GM21515 (cell line): ENCODE measurements at regions not wholly inside any gene's neighbourhood (a gene's known extent, or its start where the extent isn't known, plus 50 kb on each side); places are given as distances from the start of the nearest gene placed in this dataset.
A peak's percentile ranks its signal among the peaks of the same experiment; 100 is the strongest.
"Not testable (repeated sequence)": the region's sequence is repeated elsewhere in the genome, so short reads cannot be mapped to it uniquely, and the experiment has no call there.

Source experiments
- ATAC-seq: cut with Tn5 transposase; IDR thresholded peaks from one replicate; pipeline ENCODE4 v1.9.1; 2021; ENCODE audit not compliant: unreplicated experiment

DNA sequence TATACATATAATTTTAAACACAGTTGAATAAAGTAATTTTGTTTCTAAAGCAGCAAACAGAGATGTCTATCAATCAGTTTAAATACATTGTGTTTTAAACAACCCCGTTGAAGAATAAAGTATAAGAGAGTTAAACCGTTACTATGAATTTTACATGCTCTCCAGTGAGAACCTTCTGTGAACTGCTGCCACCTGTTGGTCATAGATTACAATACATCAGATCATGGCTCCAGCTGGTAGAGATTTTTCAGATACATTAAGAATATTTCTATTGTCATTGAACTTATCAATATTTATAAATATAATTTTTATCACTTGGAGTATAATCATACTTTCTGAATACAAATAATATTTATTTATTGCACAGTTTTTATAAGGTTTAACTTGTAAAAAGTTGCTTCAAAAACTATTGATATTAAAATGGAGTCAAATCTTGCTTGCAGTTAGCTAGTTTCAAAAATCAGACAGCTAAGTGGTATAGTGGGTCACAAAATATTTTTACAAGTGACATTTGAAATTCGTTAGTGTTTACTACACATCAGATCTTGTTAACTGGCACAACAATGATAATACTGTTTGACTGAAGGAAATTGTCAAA, 561.2 kb upstream of the PHF14 start:
- peak; percentile 77 for ATAC-seq

DNA sequence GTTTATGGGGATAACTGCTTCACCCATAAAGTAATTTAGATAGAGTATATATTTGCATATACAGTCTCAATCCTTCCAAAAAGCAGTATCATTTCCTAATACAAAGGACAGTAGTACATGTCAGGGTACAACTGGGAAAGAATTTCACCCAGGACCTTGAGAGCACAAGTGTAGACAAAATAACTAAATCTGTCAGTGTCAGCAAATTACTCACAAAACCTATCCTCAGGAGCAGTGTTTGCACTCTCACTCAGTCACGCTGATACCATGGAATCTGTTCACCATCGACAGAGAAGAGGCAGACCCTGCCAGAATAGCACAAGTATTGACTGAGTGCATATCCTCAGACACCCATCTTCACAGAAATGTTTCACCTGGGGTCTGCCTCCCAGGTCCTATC, 554.7 kb upstream of the PHF14 start:
- ATAC-seq, result no peak

DNA sequence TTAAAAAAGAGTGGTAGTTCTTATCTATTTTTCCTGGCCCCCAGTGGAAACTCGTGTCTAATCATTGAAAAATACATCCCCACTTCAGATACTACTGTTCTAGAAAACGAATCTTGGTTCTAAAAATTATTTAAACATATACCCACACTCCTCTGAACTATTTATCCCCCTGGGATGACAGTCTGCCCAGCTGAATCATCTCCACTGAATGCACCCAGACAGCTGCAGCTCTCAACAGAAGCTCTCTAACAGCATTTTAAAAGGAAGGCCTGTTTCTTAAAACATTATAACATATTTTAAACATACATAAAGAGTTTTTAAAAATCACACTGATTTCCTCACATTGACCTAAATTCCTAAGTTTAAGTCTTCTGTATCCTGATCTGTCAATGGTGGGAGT, 544.6 kb upstream of the PHF14 start:
- no peak for ATAC-seq

DNA sequence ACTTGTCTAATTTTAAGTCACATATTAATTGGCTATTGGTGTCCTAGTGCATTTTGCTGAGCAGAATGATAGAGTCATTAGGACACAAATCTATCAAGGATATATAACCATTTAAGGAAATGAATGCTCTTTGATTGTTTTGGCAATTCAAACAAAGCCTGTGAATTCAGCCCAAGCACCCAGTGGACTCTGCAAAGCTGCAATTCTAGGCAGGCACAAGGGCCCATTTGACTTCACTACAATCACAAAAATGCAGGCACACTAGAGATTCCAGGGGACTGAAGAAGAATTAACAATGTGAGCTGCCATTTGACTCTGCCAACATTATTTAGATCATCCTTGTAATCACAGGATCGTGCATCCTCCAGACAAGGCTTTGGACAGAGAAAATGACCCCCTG, 544.2 kb upstream of the PHF14 start:
- no peak for ATAC-seq

DNA sequence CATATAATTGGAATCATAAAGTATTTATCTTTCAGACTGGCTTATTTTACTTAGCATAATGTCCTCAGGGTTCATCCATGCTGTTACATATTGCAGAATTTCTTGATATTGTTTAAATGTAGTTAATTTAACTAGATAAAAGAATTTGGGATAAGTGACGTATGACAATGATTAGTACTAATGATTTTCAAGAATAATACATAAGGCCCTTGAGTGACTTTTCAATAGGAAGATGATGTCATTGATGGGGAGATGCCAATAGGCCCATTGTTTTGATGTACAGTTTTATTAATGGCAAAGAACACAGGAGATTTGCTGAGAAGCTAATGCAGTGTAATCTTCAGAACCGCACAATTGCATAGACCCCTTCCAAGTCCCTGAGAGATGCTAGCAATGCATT, 537.4 kb upstream of the PHF14 start:
- ATAC-seq, result no peak

DNA sequence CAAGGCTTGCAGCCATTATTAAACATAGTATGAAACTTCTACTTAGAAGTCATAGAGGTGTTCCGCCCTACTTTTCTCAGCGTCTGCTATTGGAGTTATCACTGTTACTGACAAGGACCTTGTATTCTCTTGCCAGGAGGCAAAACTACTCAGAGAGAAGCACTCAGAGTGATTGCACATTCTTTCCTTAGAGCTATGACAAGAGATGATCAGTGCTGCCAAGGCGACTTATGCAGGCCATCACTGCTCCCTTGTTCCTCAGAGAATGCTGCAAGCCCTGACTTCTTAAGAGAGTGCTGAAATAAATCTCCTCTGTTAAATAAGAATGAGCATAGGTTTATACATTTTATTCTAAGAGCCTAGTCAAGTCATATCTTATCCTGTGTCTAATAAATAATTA, 534.6 kb upstream of the PHF14 start:
- no peak for ATAC-seq

DNA sequence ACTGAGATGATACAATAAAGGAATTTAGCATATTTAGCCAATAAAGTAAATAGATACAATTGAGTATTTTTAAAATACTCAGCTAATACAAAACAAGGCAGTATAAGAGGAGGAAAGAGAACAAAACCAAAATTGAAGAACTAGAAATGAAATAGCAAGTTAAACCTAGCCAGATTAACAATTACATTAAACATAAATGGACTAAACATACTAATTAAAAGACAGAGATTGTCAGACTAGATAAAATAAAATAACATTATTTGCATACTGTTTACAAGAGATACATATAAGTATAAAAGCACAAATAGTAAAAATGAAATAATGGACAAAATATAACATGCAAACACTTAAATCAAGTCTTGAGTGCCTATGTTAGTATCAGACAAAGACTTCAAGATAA, 517.7 kb upstream of the PHF14 start:
- ATAC-seq, result no peak

DNA sequence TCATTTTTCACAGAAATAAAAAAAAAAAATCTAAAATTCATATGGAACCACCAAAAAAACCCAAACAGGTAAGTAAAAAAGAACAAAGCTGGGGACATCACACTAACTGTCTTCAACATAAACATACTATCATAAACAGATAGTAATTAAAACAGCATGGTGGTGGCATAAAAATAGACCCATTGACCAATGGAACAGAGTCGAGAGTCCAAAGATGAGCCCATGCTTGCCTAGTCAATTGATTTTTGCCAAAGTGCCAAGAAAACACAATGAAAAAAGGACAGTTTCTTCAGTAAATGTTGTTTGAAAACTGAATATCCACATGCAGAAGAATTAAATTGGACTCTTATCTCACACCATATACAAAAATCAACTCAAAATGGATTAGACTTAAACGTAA, 513.2 kb upstream of the PHF14 start:
- no peak for ATAC-seq

DNA sequence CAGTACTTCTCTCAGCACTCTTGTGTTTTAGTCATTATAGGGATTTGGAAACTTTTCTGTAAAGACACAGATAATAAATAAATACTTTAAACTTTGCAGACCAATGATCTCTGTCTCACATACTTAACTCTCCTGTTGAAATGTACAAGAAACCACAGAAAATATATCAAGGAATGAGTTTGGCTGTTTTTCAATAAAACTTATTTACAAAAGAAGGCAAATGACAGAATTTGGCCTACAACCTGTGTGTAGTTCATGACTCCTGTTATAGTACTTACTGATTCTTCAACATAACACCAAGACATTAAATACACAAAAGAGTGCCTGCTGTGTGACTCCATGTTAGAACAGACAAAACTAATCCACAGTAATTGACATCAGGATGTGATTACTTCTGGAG, 510.0 kb upstream of the PHF14 start:
- ATAC-seq, result no peak

DNA sequence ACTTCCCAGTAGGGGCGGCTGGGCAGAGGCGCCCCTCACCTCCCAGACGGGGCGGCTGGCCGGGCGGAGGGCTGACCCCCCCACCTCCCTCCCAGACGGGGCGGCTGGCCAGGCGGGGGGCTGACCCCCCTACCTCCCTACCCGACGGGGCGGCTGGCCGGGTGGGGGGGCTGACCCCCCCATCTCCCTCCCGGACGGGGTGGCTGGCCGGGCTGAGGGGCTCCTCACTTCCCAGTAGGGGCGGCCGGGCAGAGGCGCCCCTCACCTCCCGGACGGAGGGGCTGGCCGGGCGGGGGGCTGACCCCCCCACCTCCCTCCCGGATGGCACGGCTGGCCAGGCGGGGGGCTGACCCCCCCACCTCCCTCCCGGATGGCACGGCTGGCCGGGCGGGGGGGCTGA, 508.1 kb upstream of the PHF14 start:
- ATAC-seq, result not testable (repeated sequence)

DNA sequence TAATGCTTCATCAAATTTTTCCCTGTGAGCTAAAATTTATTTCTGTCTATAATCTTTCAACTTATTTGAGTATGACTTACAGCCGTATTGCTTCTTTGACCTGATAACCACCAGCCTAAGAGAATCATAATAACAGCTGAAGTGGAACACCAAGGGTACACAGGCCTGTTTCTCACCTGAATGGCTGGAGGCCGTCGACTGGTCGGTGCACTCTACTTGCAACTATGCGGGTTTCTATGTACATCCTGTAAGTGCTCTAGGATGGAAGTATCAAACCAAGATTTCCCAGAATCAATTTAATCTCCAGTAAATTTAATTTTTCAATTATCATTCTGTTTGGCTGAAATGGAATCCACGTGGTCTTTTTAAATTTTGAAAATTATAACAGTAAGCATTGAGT, 504.8 kb upstream of the PHF14 start:
- ATAC-seq, result no peak

DNA sequence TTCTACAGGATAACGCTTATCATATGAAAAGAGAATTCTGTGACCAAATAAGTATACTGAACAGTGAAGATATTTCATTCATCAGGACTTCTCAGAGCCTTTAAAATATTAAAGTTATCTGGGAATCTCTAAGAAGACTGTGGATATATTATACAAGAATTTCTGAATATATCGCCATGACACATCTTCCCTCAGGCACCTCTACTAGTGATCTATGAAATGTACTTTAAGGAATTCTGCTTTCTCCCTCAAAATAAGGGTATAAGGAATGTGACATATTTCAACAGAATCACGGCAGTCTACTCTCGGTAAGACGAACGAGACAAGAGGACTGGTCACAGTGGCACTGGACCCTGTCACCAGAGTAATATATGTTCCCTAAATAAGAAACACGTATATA, 504.2 kb upstream of the PHF14 start:
- ATAC-seq, result no peak

DNA sequence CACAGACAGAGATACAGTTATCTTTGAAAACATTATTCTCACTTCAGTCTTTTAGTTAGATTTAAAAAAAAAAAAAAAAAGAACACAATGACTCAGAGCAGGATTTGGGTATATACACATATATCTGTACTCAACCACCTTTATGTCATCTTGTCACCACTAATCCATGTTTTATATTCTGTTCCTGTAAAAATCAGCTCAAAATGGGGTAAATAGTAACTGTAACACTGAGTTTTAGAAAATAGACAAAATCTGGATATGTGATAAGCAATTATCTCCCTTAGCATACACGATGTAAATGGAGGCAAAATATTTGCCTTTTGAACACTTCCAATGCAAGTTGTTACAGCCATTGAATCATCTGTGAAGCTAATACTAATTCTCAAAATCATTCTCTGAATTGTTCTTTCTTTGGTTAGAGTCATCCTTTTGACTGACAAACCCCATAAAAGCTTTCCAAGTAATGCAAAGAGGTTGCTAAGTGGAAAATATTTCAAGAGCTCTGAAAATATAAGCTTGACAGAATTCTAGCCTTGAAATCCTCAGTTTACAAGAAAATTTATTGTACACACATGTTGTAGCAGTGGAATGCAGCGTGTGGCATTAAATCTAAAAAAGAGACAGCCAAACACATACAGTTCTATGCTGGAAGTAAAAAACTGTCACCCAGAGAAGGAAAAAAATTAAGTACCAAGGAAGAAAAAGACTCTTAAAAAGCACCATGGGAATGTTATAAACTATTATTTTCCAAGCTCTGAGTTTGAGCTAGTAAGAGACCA, 502.2 kb upstream of the PHF14 start:
- ATAC-seq, result no peak

DNA sequence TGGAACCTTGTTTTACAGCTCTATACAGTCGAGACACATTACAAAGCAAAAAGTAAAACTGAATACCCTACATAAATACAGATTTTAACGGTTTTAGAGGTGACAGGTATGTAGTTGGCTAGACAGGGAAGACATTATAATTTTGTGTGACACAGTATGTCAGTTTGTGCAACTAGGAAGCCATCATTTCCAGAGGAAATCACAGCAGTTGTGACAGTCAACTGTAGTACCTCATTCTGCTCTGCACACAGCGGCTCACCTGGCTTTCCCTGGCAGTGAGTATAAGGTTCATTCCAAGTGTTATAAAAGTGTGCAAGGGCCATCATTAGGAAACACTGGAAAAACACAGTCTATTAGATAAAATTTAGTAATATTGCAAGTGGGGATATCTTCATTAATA, 501.6 kb upstream of the PHF14 start:
- ATAC-seq, result no peak

DNA sequence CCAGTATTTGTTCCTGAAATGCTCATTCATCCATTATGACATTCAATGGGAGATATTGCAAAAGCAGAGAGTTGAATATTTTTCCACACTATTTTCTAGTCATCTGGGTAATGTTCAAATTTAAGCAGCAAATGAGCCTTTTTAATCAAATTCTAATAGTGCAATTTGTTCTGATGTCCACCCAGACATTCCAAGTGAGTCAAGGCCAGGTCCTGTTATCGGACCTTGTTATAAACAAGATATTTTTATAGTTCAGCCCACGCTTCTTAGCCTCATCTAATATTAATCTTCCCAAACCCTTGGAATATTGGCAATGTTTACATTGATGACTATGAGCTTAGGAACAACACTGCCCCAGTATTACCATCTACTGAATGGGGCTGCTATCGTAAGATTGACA, 500.1 kb upstream of the PHF14 start:
- no peak for ATAC-seq

DNA sequence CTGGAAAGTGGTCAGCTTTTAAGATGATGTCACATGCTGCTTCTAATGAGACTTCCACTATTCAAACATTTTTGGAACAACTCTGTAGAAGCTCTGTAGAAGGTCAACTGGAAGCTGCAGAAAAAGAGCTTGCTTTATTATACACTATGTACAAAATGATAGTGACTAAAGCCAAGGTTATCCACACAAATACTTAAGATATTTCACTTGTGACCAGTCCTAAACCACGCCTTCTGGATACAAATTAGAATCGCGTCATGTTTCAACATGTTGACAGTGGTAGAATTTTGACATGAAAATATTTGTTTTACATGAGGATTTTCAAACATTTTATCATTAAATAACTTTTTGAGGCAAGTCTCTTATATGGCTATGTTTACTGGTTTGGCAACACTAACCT, 499.6 kb upstream of the PHF14 start:
- no peak for ATAC-seq

DNA sequence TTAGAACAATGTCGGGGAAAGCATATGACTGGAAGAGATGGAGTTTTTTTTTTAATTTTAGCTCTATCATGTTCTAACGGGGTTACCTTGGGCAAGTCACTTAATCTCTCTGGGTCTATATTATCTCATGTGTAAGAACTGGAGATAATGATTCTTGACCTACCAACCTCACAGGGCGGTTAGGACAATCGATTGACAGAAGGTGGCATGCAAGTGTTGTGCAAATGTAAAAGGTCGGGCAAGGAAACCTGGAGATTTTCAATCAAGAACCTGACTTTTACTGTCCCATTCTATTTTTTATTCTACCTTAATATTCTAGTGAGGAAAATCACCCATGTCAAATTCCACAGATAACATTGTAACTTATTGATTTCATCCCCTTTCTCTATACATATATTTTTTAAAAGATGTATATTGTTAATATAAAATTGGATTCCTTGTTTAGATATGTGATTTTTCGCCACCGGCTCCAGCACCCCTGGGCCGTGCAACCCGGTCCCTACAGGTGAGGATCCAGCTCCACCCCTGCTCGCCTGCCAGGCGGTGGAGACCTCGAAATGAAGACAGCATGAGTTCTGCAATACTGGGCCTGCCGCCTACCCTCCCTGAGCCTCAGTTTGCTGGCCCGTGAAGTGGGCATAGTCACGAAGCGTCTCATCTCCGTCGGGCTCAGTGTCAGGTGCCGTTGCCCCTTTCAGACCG, 497.6 kb upstream of the PHF14 start:
- no peak for ATAC-seq

DNA sequence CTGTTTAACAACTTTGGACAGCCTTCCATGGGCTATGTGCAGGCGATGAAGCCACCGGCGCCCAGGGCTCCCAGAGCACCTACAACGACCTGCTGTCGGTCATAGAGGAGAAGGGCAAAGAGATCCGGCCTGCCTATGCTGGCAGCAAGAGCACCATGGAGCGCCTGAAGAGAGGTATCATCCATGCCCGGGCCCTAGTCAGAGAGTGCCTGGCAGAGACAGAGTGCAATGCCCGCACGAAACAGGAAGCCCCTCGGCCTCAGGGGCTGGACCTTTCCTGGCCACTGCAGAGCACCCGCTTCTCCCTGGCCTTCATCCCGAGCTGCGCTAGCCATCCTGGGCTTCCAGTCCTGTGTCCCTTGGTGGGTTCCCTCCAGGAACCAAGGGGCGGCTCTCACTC, 497.0 kb upstream of the PHF14 start:
- no peak for ATAC-seq

DNA sequence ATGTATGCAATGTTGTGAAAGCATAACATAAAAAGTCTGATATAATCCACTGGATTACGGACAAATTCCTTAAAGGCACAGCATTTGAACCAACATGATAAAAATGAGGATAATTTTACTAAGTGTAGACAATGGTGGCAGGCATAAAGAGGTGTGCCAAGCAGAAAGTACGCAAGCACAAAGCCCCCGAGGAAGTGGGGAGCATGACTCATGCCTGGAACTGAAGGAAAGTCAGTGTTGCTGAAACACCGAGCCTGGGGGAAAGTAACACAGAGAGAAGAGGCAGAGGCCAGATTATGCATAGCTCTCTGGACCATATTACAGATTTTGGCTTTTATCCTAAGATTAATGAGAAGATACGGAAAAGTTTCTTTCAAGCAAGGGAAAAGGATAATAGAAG, 490.0 kb upstream of the PHF14 start:
- no peak for ATAC-seq

DNA sequence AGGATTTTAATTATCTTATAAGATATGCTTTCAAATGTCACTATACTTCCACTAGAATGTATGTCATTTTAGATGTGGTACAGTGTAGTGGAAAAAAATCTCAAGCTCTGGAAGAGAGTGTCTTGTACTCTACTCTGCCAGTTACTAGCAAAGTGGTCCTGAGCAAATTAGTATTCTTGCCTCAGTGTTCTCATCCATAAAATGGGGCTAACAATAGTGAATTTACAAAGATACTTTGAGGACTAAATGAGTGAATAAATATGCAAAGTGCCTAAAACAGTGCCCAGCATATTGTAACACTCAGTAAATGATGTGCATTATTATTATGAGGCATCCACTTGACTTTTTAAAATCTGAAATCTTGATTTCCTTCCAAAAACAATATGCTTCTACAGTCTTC, 488.9 kb upstream of the PHF14 start:
- no peak for ATAC-seq

DNA sequence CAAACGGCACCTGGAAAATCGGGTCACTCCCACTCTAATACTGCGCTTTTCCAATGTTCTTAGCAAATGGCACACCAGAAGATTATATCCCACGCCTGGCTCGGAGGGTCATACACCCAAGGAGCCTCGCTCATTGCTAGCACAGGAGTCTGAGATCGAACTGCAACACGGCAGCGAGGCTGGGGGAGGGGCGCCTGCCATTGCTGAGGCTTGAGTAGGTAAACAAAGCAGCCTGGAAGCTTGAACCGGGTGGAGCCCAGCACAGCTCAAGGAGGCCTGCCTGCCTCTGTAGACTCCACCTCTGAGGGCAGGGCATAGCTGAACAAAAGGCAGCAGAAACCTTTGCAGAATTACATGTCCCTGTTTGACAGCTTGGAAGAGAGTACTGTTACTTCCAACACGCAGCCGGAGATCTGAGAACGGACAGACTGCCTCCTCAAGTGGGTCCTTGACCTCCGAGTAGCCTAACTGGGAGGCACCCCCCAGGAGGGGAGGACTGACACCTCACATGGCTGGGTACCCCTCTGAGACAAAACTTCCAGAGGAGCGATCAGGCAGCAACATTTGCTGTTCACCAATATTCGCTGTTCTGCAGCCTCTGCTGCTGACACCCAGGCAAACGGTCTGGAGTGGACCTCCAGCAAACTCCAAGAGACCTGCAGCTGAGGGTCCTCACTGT, 472.3 kb upstream of the PHF14 start:
- not testable (repeated sequence) for ATAC-seq

DNA sequence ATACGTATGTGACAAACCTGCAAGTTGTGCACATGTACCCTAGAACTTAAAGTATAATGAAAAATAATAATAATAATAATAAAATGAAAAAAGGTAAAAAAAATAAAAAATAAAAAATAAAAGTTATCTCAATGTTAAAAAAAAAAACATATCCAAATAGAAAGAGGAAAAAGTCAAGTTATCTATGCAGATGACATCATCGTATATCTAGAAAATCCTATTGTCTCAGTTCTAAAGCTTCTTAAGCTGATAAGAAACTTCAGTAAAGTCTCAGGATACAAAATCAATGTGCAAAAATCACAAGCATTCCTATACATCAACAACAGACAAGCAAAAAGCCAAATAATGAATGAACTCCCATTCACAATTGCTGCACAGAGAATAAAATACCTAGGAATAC, 466.6 kb upstream of the PHF14 start:
- no peak for ATAC-seq
